HG03196 (cell line): ENCODE measurements at regions not wholly inside any gene's neighbourhood (a gene's known extent, or its start where the extent isn't known, plus 50 kb on each side); places are given as distances from the start of the nearest gene placed in this dataset.

ENCODE experiments used
- ATAC-seq: cut with Tn5 transposase; IDR thresholded peaks from one replicate; pipeline ENCODE4 v1.9.1; 2021; ENCODE audit not compliant: unreplicated experiment

DNA sequence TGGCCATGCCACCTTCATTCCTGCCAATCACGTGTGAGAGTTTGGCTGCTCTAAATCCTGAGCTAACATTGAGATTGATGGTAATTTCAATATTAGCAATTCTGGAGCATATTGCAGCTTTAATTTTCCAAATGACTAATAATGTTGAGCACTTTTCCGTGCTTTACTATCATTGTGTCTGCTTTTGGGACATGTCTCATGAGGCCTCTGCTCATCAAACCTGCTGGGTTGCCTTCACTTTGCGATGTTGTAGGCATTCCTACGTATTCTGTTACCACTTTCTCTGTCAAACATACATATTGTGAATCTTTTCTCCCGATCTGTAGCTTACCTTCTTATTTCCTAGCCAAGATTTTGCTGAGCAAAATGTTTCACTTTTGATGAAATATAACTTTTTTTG is 466.6 kb downstream of the GALR1 start:
- no peak for ATAC-seq

DNA sequence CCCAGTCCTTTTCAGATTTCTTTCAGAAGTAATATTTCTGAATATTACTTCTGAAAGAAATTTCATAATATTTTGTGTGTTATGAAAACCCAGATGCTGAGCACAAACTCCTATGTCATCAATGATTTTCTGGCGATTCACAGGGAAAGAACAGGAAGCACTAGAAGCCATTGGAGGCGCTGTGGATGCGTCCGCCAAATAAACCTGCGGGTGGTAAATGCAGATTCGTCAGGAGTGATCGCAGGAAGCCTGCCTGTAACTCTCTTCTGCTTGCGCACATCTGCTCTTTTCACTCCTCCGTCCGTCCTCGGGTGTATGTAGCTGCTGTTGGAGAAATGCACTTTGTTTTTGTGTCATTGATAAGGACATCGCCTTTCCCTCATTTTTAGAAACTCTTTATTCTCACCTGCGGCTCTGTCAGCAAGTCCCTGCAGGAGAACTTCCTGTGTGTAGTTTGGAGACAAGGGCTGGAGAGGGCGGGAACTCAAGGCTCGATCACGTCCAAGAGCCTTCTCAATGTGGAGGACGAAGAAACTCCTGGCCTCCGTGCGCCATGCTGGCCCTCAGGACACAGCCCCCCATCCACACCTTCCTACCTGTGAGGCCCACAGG is 483.8 kb downstream of the GALR1 start:
- ATAC-seq = no peak

DNA sequence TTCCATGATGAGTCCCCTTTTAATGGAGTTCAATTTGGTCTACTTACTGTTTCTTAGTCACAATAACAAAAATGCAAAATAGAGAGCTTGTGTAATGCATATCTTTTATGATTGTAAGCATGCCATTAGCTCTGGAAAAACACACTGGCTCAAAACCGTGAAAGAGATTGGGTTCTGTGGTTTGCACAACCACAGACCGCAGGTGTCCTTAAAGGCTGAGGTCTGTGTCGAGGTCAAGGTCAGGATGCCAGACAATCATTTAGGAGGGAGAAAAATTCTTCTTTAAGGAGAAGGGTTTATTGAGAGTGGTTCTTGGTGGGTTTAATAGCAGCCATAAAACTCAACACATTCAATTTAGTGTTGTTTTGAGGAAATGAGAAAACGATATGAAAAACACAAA is 487.2 kb downstream of the GALR1 start:
- ATAC-seq = no peak

DNA sequence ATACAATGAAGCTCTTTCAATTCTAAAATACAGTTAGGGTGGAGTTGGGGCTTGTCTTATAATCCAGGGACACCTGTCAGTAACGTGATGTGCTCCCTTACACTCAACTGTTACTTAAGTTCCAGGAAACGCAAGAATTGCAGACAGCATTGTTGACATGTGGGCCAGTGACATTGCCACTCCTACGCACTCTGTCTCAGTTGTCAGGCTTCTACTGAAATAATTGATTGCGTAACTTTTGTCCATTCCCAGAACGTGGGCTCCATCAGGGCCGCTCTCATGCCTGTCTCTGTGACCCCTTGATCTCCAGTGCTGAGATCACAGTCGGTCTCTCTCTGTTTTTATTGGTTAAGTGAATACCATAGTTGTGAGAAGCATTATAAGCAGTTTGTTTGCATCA is 487.8 kb downstream of the GALR1 start:
- ATAC-seq = no peak

DNA sequence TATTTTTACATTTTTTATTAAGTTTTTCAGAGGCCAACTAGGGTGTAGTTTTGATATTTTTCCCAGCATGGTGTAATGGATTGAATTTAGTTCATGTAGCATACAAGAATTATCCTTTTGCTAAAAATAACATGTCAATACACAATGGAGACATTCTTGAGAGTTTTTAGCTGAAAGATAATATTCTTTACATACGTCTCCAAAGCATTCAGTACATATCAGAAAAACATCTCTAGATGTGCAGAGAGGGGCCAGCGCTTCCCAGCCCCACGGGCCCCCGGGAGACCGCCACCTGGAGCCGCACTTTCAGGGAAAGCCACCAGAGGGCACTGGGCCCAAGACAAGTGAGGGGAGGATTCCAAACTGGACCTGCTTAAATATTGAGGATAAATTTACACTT is 499.4 kb downstream of the GALR1 start:
- ATAC-seq = no peak

DNA sequence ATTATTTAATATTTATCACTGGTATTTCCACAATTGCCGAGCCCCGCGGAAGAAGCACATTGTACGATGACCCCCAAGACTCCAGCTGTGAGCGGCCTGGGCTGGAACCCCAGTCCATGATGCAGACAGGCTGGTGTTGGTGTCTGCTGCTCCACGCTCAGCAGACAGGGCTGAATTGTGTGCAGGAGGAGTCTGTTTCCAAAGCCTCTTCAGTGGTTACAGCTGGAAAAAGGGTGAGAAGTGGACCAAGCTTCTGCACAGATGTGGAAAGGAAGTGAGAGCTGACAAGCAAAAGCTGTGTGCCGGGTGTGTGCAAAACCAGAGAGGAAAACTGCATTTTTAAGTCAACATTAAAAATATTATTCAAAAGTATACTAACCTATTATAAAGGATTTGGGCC is 500.4 kb downstream of the GALR1 start:
- no peak for ATAC-seq

DNA sequence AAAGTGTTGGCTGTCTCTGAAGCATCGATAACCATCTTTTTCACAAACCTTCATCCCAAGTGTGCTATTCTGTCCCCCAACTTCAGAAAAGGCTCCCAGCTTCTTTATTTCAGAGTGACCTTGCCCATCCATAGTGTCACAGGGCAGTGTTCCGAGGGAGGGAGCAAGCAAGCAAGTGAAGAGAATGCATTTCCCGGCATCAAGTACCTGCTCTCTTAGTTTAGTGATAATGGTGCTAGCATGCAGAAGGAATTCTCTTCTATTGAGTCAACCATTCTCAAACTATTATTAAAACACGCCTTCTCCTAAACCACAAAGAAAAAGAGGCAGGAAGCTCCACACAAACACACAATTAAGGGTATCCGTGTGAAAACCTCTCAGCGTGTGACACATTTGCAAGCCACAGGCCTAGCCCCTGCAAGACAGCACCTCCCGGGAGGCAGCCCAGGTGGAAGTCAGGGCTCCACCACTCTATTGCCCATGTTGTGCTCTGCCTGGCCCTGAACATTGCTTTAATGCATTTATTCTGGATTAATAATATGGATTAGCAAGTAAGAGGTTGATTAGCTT is 504.9 kb downstream of the GALR1 start:
- ATAC-seq = no peak

DNA sequence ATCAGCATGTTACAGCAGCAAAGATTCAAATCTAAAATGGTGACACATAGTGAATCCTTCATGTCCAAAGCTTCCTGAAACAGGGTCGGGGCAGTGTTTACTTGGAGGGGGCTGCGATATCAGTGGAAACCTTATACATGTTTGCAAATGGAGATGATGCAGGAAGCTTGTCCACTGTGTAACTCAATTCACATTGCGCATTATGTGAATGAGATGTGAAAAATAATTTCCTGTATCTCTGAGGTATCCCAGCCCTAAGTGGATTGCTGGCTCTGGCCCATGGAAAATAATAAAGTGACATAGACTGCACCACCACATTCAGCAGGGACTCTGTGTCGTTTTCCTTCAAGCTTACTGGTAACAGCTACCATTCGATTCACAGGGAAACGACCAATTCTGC is 505.5 kb downstream of the GALR1 start:
- ATAC-seq = no peak

DNA sequence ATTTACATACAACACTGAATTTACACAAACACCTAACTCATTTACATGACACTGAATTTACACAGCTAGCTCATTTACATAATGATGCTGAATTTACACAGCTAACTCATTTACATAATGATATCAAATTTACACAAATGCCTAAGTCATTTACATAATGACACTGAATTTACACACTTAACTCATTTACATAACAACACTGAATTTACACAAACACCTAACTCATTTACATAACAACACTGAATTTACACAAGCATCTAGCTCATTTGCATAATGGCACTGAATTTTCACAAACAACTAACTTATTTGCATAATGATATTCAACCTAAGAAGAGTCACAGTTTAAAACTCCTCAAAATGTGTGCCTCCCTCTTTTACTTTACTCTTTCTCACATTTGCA is 511.7 kb downstream of the GALR1 start:
- ATAC-seq = no peak

DNA sequence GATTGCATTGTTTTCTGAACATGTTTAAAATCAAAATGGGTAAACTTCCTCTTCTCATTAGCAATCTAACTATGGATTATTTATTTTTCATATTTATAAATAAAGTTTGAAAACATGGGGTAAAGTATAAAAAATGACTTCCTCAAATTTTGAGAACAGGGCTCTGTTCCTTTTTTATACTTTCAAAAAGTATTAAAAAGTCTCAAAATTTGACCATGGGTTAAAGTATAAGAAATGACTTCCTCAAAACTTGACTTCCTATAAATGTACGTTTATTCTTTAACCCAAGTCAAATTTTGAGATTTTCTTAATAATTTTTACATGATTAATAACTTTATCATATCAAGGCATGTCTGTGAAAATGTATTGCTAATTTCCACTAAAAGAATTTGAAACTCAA is 512.4 kb downstream of the GALR1 start:
- ATAC-seq = no peak

DNA sequence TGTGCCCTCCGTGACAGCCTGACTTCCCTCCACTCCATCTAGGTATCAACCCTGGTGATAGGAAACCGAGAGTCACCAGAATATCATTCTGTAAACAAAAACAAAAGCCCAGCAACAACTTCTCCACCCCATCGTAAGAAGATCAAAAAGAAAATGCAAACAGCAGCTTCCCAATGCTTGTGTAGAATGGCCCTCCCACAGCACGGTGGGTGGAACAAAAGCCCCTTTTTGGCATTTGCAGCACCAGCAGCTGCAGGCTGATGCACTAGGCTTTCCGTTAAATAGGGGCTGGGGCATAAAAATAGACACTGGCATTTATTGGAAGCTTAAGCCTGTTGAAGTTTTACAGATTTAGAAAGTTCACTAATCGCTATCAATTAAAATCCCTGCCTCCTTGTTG is 513.0 kb downstream of the GALR1 start:
- no peak for ATAC-seq

DNA sequence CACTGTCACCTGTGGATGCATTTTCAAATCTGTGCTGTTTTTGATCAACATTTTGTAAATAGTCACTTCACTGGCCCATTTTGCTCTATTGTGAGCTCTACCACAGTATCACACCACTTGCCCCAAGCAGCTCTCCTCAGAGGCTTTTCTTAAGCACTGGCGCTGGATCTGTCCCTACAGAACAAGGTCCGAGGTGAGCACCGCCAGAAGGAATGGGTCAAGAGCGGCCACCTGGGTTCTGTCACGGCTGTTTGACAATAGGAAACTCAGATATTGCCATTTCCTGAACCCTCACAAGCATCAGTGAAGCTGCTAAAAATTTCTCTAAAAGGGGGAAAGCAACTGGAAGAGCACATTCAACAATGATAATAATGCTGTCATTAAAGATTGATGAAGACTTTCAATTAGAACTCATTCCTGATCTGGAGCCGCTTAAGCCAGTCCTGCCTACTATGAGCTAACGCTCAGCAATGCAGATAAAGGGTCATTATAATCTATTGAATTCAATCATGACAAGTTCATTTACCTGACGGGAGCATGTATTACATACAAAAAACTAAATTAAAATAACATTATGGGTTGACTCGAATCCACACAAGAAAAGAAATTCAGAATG is 514.0 kb downstream of the GALR1 start:
- ATAC-seq = no peak

DNA sequence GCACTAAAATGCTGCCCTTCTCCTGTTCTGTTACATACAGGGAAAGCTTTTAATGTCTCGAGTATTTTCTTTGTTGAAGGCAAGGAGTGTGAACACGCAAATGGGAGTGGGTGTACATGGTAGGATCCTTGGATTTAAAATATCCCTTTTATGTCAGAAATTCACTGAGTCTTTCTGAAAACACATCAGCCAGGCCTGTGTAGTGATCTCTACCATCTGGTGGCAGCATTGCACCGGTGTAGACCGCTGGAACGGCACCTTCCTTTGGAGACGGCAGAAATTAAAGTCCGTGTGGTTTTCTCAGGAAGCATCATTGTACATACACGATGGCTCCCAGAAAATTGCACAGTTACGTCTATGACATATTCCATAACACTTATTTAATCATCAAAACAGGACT is 515.8 kb downstream of the GALR1 start:
- no peak for ATAC-seq

DNA sequence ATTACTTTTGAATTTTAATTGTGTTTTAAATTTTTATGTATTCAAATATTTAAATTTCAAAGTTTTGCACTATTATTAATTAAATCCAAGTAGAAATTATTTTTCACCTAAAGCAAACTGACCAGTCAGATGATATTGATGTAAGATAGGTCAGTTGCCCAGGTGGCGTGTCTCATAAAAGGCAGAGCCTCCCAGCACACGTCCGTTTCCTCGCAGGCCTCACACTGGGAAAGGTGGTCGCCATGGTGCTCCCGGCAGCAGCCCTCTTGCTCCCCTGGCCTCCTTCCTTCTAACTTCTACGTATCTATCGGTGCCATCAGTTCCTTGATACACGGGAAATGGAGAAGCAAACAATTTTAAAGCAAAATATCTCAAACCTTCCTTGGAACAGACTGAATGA is 516.8 kb downstream of the GALR1 start:
- ATAC-seq = no peak

DNA sequence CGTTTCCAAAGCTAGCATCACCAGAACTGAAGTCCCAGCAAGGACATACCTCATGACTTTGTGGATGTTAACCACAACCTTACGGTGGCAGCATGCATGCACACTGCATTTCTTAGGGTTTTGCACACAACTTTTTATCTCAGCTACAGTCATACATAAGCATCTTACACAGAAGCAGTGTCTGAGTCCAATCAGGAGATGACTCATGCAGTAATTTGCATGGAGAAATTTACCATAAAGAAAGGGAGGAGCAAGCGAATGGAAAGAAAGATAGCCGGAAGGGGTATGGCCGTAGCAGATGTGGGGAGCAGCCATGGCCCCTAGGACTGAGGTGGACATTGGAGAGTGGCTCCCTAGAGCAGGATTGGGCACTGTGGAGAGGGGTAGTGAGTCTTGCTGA is 522.5 kb downstream of the GALR1 start:
- no peak for ATAC-seq

DNA sequence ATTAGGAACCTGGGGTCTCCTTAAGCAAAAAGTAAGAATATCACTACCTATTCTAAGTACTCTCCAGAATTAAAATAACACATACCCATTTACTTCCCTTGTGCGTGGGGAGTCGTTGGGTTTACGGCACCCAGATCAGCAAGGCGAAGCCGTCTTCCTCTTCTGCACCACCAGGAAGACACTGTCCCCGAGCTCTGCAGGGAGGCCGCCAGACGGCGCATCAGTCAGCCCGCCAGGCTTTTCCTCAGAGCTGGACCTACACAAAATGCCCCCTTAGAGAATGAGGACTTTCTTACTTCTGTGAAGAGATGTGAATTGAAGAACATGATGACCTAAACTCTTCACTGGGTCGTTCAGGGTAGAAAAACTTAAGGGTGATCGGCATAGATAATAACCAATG is 526.5 kb downstream of the GALR1 start:
- no peak for ATAC-seq

DNA sequence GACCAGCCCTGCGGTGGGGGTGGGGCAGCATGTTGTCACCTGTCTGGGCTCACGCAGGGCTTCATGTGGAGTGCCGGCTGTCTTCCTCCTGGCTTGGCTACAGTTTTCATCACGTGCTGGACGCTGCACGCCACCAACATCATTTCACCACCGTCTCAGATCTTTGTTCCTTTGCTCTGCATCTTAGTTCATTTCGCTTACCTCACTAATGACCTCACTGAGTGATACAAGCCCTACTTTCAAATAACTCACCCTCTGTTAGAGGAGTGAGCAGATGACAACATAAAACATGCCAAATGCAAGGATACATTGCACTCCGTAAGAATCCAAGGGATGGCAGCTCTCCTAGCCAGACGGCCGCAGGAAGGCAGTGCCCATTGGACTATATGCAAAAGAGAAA is 527.5 kb downstream of the GALR1 start:
- no peak for ATAC-seq

DNA sequence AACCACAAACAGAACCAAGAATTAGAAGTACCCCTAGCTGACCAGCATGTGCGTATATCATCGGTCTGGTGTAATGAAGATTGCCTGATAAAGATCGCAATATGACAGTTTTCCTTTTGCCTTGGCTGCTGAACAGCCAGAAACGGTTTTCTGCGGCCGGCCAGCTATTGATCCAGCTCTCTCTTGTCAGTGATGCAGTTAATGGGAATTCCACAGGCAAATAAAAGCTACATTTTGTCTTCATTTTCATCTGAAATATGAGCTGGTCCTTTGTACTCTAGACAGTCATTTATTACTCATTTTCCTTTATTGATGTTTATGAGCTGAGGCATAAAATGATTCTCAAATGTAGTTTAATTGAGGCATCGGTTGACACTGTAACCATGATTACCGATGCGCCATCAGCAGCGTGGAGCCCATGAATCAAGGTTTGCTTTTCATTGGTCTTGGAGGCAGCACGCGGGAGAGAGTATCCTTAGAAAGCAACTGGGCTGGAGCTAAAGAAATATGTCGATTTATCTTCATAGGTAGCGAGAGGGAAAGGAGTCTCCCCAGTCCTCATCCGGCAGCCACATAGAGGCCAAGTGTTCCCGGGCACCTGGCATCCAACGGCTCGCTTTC is 535.2 kb downstream of the GALR1 start:
- no peak for ATAC-seq

DNA sequence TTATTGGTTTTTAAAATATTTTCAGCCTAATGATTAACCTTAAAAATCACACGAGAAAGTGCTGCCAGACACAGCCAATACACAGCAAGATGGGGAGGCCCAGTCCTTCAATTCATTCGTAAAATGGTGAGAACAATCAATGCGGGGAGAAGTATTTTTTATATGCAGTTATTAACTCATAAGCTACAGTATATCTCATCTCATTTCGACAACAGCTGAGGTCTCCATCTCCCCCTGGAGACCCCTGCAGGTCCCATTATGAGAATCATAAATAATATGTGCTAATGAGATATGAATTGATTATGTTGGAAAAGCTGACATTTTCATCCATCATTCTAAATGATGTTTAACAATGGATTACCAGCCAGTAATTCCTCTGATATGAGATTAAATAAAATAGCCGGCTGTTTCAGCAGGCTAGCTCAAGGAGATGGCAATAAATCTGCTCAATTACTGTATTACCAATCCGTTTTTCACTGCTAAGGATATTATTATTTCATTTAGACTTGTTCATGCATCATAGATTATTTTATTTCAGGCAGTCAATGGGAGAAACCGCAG is 535.8 kb downstream of the GALR1 start:
- no peak for ATAC-seq

DNA sequence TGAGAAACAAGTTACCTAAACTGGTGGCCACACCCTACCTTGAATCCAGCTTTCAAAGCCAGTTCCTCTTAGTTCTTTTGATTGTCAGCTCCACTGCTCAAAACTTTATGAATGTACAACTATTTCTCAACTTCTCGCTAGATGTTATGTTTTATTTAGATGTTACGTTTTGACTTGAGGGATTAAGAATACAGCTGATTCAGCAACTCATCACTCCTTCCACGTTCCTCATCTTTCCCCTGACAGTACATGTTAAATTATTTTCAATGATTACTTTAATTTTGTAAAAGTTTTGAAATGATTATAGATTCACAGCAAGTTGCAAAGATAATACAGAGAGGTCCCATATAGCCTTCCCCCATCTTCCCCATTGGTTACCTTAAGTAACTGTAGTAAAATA is 553.4 kb downstream of the GALR1 start:
- no peak for ATAC-seq

DNA sequence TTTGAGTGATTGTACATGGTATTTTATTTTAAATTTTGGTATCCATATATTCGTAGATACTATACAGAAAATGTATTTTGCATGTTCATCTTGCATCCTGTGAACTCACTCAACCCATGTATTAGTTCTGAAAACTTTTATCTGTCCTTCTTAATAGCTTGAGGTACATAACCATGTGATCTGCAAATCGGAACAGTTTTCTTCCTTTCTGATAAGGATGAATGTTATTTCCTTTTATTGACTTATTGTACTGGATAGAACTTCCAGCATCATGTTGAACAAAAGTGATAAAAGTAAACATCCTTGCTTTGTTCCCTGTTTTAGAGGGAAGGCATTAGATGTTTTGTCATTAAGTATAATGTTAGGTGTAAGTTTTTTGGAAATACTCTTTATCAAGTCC is 554.7 kb downstream of the GALR1 start:
- no peak for ATAC-seq

DNA sequence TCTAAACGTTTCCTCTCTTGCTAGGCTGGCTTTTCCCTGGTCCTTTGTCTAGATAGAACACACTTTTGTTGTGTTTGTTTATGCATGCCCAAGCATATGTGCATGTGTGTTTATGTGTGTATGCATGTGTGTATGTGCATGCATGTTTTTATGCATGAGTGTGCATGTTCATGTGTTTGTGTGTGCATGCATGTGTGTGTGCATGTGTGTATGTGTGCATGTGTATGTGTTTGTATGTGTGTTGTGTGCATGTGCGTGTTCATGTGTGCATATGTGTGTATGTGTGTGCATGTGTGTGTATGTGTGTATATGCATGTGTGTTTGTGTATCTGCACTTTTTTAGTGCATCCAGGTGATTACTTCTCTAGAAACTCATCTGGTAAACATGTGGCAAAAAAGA is 558.0 kb downstream of the GALR1 start:
- no peak for ATAC-seq
